GM23338 (cell line): ENCODE measurements at regions not wholly inside any gene's neighbourhood (a gene's known extent, or its start where the extent isn't known, plus 50 kb on each side); places are given as distances from the start of the nearest gene placed in this dataset.

Source experiments
- ATAC-seq: fragments of 200-7000 bp; cut with Tn5 transposase; 3 replicates; pipeline ENCODE4 v1.9.1; 2020
- DNase-seq: peaks from one replicate; pipeline ENCODE4 v3.0.0-alpha.2; 2015; ENCODE audit warnings: low spot score
- H2AFZ ChIP-seq: fragments of 200-600 bp; sonication (generic); 2 replicates; pipeline ENCODE4 v1.8.0; 2016; ENCODE audit warnings: antibody characterized with exemption, mild to moderate bottlenecking, moderate library complexity
- H3F3A ChIP-seq: fragments of 200-600 bp; sonication (generic); replicated peaks from 2 replicates; pipeline ENCODE4 v1.8.0; 2017; ENCODE audit warnings: antibody characterized with exemption, mixed run types, low read depth
- H3K27ac ChIP-seq: fragments of 200-600 bp; sonication (generic); 2 replicates; pipeline ENCODE4 v1.6.1; 2016; ENCODE audit warnings: low read depth
- H3K27me3 ChIP-seq: fragments of 200-600 bp; sonication (generic); 2 replicates; pipeline ENCODE4 v1.8.0; 2016; ENCODE audit warnings: mild to moderate bottlenecking, mixed run types, moderate library complexity; ENCODE audit not compliant: insufficient read depth
- H3K36me3 ChIP-seq: fragments of 200-600 bp; sonication (generic); 2 replicates; pipeline ENCODE4 v1.8.0; 2016; ENCODE audit warnings: mild to moderate bottlenecking; ENCODE audit not compliant: insufficient read depth
- H3K4me1 ChIP-seq: fragments of 200-600 bp; sonication (generic); 2 replicates; pipeline ENCODE4 v1.8.0; 2016; ENCODE audit warnings: mild to moderate bottlenecking, moderate library complexity; ENCODE audit not compliant: insufficient read depth
- H3K4me2 ChIP-seq: fragments of 200-600 bp; sonication (generic); 2 replicates; pipeline ENCODE4 v1.7.1; 2017; ENCODE audit warnings: mixed run types
- H3K4me3 ChIP-seq: fragments of 200-600 bp; sonication (generic); 2 replicates; pipeline ENCODE4 v1.6.1; 2016; ENCODE audit warnings: mixed run types
- H3K79me2 ChIP-seq: fragments of 200-600 bp; sonication (generic); replicated peaks from 2 replicates; pipeline ENCODE4 v1.8.0; 2017; ENCODE audit warnings: mild to moderate bottlenecking; ENCODE audit not compliant: insufficient read depth
- H3K9me2 ChIP-seq: fragments of 200-600 bp; sonication (generic); 2 replicates; pipeline ENCODE4 v1.8.0; 2017; ENCODE audit not compliant: insufficient read depth
- H4K20me1 ChIP-seq: fragments of 200-600 bp; sonication (generic); replicated peaks from 2 replicates; pipeline ENCODE4 v1.8.0; 2017; ENCODE audit warnings: mild to moderate bottlenecking; ENCODE audit not compliant: insufficient read depth
- H3K27ac Mint-ChIP-seq: 2 replicates; pipeline ENCODE4 v1.8.0; 2020; ENCODE audit warnings: inconsistent platforms, mild to moderate bottlenecking, moderate library complexity, mixed read lengths
- H3K27me3 Mint-ChIP-seq: 3 replicates; pipeline ENCODE4 v1.8.0; 2022; ENCODE audit warnings: low read depth, mild to moderate bottlenecking, moderate library complexity, mixed read lengths, inconsistent platforms; ENCODE audit not compliant: insufficient read depth, poor library complexity
- H3K36me3 Mint-ChIP-seq: 3 replicates; pipeline ENCODE4 v1.8.0; 2021; ENCODE audit warnings: low read depth, mild to moderate bottlenecking, inconsistent platforms, moderate library complexity, mixed read lengths
- H3K4me1 Mint-ChIP-seq: 3 replicates; pipeline ENCODE4 v1.8.0; 2020; ENCODE audit warnings: mild to moderate bottlenecking, inconsistent platforms, mixed read lengths
- H3K4me3 Mint-ChIP-seq: 3 replicates; pipeline ENCODE4 v1.8.0; 2021; ENCODE audit warnings: moderate library complexity, mild to moderate bottlenecking, inconsistent platforms, mixed read lengths
- H3K9me3 Mint-ChIP-seq: 3 replicates; pipeline ENCODE4 v1.8.0; 2020; ENCODE audit warnings: moderate library complexity, mild to moderate bottlenecking, inconsistent platforms, mixed read lengths
- CREB1 ChIP-seq: fragments of 250-450 bp; sonication (Bioruptor Pico); IDR thresholded peaks from 2 replicates; pipeline ENCODE4 v1.5.0; 2020; ENCODE audit warnings: low read depth, mild to moderate bottlenecking, moderate library complexity
- CTCF ChIP-seq, 2 experiments: fragments of 200-600 bp in 1 of 2; sonication (generic) in 1 of 2; conservative IDR thresholded peaks; 2 replicates each; pipeline versions ENCODE4 v1.5.1 to v1.6.1; 2016 to 2017; ENCODE audit warnings: antibody characterized with exemption in 2 of 2, low read depth in 2 of 2, mild to moderate bottlenecking in 2 of 2, moderate library complexity in 1 of 2
- ETS1 ChIP-seq: IDR thresholded peaks from 2 replicates; pipeline ENCODE4 v1.6.1; 2016; ENCODE audit warnings: antibody characterized with exemption
- EZH2 ChIP-seq: fragments of 200-600 bp; sonication (generic); IDR thresholded peaks from one replicate; pipeline ENCODE4 v1.8.0; 2017; ENCODE audit warnings: antibody characterized with exemption, mild to moderate bottlenecking, low read depth; ENCODE audit not compliant: unreplicated experiment
- EZH2phosphoT487 ChIP-seq: fragments of 200-600 bp; sonication (generic); IDR thresholded peaks from one replicate; pipeline ENCODE4 v1.8.1; 2018; ENCODE audit warnings: antibody characterized with exemption; ENCODE audit not compliant: unreplicated experiment
- JUNB ChIP-seq: IDR thresholded peaks from one replicate; pipeline ENCODE4 v1.6.1; 2016; ENCODE audit warnings: antibody characterized with exemption; ENCODE audit not compliant: unreplicated experiment
- NANOG ChIP-seq: IDR thresholded peaks from 2 replicates; pipeline ENCODE4 v1.6.1; 2016; ENCODE audit warnings: antibody characterized with exemption, borderline replicate concordance
- POLR2AphosphoS5 ChIP-seq: IDR thresholded peaks from 2 replicates; pipeline ENCODE4 v1.6.1; 2016; ENCODE audit warnings: antibody characterized with exemption, low read depth
- STAT1 ChIP-seq: IDR thresholded peaks from one replicate; pipeline ENCODE4 v1.6.1; 2016; ENCODE audit warnings: antibody characterized with exemption; ENCODE audit not compliant: unreplicated experiment
- ZNF114 ChIP-seq: fragments of 250-450 bp; sonication (Bioruptor Pico); IDR thresholded peaks from 2 replicates; pipeline ENCODE4 v1.5.0; 2020; ENCODE audit warnings: mild to moderate bottlenecking, moderate library complexity
- ZNF331 ChIP-seq: fragments of 250-450 bp; sonication (Bioruptor Pico); IDR thresholded peaks from 2 replicates; pipeline ENCODE4 v1.5.0; 2020; ENCODE audit warnings: low read depth, mild to moderate bottlenecking, moderate library complexity
- TF ChIP-seq, protein P1 (sequence below): IDR thresholded peaks from one replicate; pipeline ENCODE4 v1.6.1; 2018; ENCODE audit warnings: antibody characterized with exemption; ENCODE audit not compliant: unreplicated experiment
- TF ChIP-seq, protein P2 (sequence below): fragments of 250-450 bp; sonication (Bioruptor Pico); IDR thresholded peaks from 2 replicates; pipeline ENCODE4 v1.5.0; 2020; ENCODE audit warnings: mild to moderate bottlenecking, moderate library complexity

- Histone ChIP-seq H3K4me1 (peaks cover 15% of the 10 kb centered on the region), H3K4me3 (no peak overlapping the region), H3K27ac (no peak overlapping the region), H3K9me2 (peaks cover 7% of the 10 kb centered on the region), H3K4me2 (no peak overlapping the region), H4K20me1 (no peaks in the 10 kb centered on the region), H3K27me3 (no peaks in the 10 kb centered on the region), H3K36me3 (no peaks in the 10 kb centered on the region), H2AFZ (no peak overlapping the region), H3F3A (no peaks in the 10 kb centered on the region), H3K79me2 (no peaks in the 10 kb centered on the region)
- no peak for TF ChIP-seq ZNF331
- no peak for TF ChIP-seq EZH2phosphoT487
- no peak for TF ChIP-seq POLR2AphosphoS5
- no peak for TF ChIP-seq CTCF (conservative IDR thresholded peaks at IDR 0.05; ENCODE audit: low read depth in 2 of 2)
- TF ChIP-seq NANOG: no peak
- TF ChIP-seq, protein P1, sequence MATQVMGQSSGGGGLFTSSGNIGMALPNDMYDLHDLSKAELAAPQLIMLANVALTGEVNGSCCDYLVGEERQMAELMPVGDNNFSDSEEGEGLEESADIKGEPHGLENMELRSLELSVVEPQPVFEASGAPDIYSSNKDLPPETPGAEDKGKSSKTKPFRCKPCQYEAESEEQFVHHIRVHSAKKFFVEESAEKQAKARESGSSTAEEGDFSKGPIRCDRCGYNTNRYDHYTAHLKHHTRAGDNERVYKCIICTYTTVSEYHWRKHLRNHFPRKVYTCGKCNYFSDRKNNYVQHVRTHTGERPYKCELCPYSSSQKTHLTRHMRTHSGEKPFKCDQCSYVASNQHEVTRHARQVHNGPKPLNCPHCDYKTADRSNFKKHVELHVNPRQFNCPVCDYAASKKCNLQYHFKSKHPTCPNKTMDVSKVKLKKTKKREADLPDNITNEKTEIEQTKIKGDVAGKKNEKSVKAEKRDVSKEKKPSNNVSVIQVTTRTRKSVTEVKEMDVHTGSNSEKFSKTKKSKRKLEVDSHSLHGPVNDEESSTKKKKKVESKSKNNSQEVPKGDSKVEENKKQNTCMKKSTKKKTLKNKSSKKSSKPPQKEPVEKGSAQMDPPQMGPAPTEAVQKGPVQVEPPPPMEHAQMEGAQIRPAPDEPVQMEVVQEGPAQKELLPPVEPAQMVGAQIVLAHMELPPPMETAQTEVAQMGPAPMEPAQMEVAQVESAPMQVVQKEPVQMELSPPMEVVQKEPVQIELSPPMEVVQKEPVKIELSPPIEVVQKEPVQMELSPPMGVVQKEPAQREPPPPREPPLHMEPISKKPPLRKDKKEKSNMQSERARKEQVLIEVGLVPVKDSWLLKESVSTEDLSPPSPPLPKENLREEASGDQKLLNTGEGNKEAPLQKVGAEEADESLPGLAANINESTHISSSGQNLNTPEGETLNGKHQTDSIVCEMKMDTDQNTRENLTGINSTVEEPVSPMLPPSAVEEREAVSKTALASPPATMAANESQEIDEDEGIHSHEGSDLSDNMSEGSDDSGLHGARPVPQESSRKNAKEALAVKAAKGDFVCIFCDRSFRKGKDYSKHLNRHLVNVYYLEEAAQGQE: no peak
- no peak for TF ChIP-seq EZH2
- no peak for TF ChIP-seq ETS1
- no peak for TF ChIP-seq JUNB
- TF ChIP-seq CREB1 (CRISPR knock-in tag): no peak
- TF ChIP-seq ZNF114 (CRISPR knock-in tag): no peak
- TF ChIP-seq, protein P2, sequence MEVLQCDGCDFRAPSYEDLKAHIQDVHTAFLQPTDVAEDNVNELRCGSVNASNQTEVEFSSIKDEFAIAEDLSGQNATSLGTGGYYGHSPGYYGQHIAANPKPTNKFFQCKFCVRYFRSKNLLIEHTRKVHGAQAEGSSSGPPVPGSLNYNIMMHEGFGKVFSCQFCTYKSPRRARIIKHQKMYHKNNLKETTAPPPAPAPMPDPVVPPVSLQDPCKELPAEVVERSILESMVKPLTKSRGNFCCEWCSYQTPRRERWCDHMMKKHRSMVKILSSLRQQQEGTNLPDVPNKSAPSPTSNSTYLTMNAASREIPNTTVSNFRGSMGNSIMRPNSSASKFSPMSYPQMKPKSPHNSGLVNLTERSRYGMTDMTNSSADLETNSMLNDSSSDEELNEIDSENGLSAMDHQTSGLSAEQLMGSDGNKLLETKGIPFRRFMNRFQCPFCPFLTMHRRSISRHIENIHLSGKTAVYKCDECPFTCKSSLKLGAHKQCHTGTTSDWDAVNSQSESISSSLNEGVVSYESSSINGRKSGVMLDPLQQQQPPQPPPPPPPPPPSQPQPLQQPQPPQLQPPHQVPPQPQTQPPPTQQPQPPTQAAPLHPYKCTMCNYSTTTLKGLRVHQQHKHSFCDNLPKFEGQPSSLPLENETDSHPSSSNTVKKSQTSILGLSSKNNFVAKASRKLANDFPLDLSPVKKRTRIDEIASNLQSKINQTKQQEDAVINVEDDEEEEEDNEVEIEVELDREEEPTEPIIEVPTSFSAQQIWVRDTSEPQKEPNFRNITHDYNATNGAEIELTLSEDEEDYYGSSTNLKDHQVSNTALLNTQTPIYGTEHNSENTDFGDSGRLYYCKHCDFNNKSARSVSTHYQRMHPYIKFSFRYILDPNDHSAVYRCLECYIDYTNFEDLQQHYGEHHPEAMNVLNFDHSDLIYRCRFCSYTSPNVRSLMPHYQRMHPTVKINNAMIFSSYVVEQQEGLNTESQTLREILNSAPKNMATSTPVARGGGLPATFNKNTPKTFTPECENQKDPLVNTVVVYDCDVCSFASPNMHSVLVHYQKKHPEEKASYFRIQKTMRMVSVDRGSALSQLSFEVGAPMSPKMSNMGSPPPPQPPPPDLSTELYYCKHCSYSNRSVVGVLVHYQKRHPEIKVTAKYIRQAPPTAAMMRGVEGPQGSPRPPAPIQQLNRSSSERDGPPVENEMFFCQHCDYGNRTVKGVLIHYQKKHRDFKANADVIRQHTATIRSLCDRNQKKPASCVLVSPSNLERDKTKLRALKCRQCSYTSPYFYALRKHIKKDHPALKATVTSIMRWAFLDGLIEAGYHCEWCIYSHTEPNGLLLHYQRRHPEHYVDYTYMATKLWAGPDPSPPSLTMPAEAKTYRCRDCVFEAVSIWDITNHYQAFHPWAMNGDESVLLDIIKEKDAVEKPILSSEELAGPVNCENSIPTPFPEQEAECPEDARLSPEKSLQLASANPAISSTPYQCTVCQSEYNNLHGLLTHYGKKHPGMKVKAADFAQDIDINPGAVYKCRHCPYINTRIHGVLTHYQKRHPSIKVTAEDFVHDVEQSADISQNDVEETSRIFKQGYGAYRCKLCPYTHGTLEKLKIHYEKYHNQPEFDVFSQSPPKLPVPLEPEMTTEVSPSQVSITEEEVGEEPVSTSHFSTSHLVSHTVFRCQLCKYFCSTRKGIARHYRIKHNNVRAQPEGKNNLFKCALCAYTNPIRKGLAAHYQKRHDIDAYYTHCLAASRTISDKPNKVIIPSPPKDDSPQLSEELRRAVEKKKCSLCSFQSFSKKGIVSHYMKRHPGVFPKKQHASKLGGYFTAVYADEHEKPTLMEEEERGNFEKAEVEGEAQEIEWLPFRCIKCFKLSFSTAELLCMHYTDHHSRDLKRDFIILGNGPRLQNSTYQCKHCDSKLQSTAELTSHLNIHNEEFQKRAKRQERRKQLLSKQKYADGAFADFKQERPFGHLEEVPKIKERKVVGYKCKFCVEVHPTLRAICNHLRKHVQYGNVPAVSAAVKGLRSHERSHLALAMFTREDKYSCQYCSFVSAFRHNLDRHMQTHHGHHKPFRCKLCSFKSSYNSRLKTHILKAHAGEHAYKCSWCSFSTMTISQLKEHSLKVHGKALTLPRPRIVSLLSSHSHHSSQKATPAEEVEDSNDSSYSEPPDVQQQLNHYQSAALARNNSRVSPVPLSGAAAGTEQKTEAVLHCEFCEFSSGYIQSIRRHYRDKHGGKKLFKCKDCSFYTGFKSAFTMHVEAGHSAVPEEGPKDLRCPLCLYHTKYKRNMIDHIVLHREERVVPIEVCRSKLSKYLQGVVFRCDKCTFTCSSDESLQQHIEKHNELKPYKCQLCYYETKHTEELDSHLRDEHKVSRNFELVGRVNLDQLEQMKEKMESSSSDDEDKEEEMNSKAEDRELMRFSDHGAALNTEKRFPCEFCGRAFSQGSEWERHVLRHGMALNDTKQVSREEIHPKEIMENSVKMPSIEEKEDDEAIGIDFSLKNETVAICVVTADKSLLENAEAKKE (CRISPR knock-in tag): no peak
- no peak for TF ChIP-seq STAT1
- no peak overlapping the region for H3K27ac Mint-ChIP-seq
- H3K4me3 Mint-ChIP-seq: no peak overlapping the region
- ATAC-seq: no peak
- peaks cover 23% of the 10 kb centered on the region for H3K4me1 Mint-ChIP-seq
- H3K9me3 Mint-ChIP-seq: no peaks in the 10 kb centered on the region
- no peaks in the 10 kb centered on the region for H3K36me3 Mint-ChIP-seq
- peaks cover 2% of the 10 kb centered on the region for H3K27me3 Mint-ChIP-seq
- DNase-seq: no peak
Observed at GRCh38 chr21:35512346-35512745, 463.2 kb upstream of the RUNX1 start.
